Fibroblast of skin of scalp (primary cell): ENCODE measurements at regions not wholly inside any gene's neighbourhood (a gene's known extent, or its start where the extent isn't known, plus 50 kb on each side); places are given as distances from the start of the nearest gene placed in this dataset.

Experiments
- DNase-seq: peaks from one replicate; pipeline ENCODE4 v3.0.0-alpha.2; 2013

DNA sequence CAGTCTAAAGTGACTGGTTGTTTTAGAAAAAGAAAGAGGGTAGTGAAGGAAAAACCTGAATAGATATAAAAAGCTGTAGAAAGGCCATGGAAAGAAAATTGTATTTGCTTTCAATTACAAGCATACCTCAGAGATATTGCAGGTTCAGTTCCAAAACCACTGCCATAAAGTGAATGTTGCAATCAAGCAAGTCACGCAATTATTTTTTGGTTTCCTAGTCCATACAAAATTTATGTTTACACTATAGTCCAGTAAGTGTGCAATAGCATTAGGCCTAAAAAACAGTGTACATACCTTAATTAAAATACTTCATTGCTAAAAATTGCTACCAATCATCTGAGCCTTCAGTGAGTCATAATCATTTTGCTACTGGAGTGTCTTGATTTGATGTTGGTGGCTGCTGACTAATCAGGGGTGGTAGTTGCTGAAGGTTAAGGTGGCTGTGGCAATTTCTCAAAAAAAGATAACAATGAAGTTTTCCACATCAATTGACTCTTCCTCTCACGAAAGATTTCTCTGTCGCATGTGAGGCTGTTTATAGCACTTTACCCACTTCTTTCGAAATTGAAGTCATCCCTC lies 2003.8 kb upstream of the PIK3C3 start:
- DNase-seq, result no peak

DNA sequence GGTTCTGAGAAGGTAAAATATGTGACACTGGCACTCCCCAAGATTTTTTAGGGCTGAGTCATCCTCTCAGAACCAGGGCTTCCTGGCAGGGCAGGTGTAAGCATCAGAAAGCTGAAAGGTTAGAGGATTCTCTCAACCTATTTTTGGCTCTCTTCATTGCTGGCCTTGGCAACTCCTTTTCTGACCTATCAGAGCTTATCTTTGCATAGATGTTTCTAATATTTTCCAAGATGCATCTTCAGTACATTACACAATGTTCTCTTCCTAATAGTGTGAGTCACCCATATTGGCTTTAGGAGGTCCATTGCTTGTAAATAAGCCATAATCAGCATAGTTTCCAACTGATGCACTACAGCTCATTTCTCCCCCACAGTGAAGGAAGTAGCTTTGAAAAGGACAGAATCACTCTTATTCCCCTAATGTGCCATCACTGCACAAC lies 2008.4 kb upstream of the PIK3C3 start:
- DNase-seq, result peak; percentile 72

DNA sequence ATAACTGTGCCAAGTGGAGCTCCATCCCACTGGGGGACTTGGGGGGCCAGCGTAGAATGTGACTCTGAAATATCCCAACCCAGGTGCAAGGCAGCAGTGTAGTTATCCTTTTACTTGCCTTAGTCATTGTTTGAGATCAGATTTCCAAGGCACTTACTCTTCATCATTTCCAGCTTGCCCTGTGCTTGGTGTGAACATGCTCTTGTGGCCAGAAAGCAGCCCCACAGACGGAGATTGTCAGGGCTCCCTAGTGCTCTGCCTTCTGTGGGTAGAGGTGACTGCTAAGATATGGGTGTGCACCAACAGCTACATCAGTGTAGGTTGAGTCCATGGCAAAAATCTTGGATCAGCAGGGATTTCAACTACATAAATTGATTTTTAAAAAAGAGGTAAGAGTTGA lies 2010.0 kb upstream of the PIK3C3 start:
- no peak for DNase-seq

DNA sequence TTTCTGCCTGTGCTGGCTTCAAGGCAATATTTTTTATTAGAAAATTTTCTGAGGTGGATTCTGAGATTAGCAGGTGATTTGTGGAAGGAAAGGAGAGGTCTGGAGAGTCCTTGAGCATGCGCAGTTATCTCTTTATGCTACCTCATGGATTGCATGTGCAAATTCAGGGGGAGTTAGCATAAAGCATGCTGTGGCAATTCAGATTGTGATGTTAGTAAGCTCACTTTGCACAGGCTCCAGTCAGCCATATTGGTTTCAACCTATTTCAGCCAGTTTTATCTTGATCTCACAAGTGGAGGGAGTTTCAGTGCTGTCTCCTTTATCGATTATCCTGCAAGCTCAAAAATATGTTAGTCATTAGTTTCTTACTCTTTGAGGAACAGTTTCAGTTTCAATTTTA lies 2012.3 kb upstream of the PIK3C3 start:
- no peak for DNase-seq

DNA sequence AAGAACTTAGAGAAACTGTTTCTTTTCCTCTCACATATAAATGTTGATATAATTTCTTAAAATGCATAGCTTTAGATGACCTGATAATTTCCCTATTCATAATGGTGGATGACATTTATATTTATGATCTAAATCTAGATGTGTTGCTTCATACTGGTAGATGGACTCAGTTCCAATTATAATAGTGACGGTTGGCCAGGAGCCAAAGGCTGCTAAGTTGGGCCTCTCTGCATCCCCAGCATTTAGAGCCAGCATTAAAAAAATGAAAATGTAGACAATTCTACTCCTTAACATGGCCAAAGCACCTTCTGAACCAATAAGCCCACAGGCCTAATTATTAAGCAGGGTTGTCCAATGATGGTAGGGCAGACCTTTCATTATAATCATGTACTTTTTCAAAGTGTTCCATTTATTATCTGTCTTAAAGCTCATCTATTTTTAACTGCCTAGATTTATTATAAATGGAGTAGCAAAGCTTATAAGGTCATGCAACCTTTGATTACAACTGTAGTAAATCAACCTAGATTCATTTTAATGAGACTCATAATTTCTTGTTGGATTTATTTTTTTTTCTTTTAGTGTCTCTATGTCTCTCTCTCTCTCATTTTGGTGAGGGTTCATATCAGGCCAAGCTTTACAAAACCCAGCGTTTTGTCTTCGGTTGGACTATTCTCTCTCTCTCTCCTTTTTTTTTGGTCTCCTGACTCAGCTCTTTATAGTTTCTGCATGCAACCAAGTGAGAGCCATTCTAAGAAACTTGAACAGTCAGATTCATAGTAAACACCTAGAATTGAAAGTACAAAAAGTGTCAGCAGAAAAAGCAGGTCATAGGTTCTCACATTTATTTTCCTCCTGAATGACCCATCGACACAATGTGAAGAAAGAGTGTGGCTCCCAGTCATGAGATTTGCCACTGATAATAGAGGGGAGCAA lies 2016.1 kb upstream of the PIK3C3 start:
- no peak for DNase-seq

DNA sequence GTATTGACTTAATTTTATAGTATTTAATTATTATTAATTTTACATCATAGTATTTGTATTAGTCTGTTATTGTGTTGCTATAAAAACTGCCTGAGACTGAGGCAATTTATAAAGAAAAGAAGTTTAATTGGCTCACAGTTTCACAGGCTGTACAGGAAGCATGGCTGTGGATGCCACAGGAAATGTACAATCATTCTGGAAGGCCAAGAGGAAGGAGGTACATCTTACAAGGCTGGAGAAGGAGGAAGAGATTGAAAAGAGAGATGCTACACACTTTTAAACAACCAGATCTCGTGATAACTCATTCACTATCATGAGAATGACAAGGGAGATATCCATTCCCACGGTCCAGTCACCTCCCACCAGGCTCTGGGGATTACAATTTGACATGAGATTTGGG lies 2019.4 kb upstream of the PIK3C3 start:
- DNase-seq, result no peak

DNA sequence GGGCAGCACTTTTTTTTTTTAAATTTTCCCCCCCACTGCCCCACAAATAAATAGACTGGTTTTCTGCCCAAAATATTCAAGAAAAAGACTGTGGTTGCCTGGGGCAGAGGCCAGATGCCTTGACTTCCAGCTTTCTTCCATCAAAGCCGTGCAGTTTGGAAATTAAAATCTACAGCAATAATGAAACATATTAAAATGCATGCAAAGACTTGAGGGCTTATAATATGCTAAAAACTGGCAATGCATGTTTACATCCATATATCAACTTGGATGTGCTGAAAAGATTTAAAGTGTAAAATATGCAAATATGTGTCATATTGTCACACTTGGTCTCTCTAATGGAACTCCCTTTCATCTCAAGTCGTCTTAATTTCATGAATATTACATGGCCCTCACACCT lies 2036.2 kb upstream of the PIK3C3 start:
- DNase-seq, result no peak

DNA sequence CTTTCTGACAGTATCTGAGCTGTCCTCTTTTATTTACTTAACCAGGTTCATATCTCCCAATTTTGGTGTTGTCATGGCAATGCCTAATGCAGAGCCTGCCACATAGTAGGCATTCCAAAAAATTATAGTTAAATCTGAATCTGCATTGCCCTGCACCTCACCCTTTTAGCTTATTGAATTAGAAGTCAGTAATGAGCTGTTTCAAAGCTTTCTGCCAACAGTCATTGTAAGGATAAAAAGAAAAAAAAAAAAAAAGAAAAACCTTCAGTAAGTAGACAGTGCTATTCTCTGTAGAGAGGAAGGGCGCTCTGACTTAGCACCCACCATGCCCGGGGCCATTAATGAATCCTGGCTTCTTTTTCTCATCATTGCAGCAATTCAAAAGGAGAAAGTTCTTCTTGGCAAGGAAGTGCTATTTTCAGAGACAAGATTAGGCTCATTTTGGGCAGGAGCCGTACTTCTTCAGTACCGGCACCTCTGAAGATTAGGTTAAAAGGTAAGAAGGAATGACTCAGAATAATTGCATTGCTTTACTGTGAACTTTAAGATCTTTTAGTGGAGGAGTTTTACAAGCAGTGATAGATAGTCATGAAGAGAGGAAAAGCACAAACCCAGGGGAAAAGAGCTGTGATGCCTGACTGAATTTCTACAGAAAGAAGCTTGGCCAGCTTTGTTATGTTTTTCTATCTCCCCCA lies 2041.2 kb upstream of the PIK3C3 start:
- no peak for DNase-seq

DNA sequence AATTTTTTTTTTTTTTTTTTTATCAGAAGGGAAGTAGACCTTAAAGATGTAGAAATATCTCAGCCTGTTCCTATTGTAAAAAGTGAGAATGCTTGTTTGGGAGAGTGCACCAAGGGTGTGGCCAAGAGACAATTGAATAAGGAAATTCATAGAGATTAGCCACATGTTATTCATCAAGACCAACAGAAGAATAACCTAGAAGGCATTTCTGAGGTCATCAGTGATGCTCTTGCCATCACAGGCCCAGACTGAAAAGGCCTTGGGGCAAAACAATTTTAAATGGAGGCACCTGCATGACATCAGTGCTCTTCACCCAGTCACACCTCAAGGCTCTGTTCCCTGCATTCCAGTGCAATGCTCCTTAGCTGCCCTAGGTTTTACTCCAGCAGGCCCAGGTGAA lies 2043.3 kb upstream of the PIK3C3 start:
- DNase-seq, result no peak

DNA sequence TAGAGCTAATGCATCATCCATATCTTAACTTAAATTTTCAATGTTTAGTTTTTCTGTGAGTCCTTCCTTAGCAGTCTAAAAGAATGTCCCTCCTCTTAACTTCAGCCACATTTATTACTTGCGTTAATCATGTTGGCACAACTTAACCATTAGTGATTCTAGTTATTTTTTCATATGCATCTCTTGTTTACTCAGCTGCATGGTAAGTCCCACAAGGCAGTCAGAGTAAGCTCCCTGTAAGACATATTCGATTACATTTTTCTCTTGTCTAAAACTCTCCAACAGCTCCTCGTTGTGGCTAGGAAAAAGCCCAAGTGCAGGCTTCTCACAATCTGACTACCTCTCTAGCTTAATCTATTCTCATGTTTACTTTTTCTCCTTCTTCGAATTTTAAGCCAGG lies 2045.3 kb upstream of the PIK3C3 start:
- DNase-seq, result no peak

DNA sequence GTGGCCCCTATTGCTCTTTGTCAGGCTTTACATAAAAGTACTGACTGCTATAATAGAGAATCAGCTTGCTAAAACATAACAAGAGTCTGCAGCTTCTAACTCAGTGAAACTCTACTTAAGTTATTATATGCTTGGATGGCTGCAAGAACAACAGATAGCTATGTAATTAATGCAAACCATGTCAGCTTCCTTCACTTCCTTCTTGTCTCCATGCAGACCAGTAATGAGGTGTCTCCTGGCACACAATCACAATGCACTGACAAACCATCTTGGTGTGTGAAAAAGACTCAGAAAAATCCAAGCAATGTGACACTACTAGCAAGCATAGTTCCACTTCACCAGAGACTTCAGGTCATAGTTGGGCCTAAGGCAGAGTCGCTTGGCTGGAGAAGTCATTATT lies 2068.9 kb upstream of the PIK3C3 start:
- DNase-seq, result no peak

DNA sequence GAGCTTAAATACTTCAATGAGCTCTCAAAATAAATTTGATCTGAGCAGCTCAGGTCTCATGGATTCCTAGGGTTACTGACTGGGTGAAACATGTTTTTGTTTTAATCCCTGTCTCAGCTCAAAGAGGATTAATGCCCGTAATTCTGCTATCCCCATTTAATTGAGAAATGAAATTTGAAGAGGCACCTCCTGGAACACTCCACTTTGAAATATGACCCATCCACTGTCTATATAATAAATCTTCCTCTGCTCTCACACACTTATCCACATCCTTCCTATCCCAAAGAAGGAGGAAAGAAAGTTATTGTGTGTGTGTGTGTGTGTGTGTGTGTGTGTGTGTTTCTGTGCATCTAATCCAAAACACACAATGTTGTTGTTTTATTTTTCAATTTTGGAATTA lies 2082.4 kb upstream of the PIK3C3 start:
- no peak for DNase-seq

DNA sequence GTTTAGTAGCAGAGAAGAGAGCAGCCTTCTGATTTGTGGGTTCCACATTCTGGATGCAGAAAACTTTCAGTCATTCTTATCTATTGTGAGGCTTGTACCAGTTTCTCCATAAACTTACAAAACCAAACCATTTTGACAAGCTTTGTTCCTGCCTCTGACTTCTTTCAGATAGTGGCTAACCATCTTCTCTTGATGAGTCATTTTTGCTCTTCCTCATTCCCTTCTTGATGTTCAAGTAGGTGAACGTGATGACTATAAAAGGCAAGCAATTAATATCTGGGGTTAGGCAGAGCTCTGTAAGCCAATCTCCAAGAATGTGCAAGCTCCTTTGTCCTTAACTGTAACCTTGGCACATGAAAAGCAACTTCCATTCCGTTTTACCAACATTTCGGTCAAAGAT lies 2083.1 kb upstream of the PIK3C3 start:
- DNase-seq, result no peak

DNA sequence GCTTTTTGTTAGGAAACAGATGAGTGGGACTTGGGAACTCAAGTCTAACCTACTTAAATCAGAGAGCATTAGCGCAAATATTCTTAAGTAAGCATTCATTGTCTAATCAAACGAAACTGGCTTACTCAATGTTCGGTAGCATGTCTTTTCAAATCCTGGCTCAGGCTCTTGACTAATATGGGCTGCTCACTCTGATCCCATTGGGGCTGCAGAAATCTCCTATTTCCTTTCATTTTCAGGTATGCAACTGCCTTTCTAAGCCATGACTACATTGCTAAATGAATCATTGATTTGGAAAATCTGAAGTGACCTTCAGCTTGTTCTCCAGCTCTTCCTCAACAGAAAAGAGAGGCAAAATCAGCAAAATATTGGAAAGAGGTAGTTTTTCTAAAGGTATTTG lies 2084.4 kb upstream of the PIK3C3 start:
- DNase-seq, result no peak

DNA sequence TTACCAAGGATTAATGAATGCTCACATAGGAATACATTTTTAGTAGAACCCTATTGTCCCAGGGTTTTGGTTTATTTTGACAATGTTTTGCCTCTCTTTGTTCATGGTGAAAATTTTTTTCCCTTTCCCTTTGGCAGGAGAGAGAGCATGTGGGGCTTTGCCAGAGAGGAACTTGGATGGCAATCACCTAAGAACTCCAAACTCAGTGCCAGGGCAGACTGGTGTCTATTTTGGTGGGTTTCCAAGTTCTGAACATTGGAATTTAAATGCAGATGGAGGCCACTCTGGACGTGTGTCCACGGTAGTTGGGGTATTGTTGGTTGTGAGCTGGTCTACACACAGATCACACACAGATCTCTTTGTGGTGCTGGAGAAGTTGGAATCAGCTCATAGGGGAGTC lies 2091.1 kb upstream of the PIK3C3 start:
- no peak for DNase-seq

DNA sequence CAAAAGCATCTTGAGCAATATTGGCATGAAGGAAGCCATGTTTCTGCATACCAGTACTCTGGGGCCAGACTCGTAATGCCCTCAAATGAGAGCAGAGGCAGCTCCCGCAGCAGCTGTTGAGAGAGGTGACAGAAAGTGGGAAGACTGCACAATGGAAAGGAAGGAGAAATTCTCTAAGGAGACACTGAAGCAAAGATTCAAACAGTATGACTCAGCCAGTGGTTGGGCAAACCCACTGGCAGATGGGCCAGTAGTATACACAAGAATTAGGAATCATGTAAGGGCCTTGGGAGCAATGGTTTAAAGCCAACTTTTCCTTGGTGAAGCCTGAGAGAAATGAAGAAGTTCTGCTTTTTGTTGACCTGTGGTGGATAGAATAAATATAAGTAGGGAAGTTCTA lies 2092.7 kb upstream of the PIK3C3 start:
- DNase-seq, result no peak

DNA sequence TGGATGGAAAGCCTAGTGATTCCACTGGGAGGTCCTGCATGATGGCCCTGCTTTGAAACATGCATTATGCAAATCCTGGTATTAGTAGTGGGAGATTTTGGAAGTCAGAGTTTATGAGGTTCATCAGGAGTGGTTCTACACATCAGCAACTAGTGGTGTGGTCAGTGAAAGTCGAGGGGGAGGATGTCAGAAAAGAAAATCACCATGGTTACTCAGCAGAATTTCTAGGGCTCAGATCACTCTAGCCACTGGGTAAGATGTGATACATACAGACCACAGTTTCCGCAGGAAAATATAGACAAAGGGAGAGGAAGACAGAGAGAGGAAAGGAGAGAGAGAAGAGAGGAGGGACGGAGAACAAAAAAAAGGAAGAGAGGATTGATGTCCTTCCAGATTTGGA lies 2100.7 kb upstream of the PIK3C3 start:
- no peak for DNase-seq

DNA sequence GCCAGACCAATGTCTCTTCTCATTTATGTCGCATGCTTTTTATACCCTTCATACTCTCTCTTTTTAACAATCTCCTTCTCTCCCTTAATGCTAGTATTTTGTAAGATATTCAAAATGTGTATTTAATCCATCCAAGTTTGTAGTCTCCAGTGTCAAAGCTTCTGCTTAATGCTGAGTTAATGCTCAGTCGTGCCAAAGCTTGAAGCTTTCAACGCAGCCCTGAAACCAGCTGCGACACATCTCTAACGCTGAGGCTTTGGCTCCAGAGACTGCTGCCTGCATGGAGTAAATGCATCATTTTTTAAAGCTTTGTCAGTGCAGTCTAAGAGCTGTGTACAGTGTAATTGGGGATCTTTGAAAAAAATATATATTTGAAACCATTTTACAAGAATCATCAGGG lies 2108.8 kb upstream of the PIK3C3 start:
- DNase-seq, result no peak

DNA sequence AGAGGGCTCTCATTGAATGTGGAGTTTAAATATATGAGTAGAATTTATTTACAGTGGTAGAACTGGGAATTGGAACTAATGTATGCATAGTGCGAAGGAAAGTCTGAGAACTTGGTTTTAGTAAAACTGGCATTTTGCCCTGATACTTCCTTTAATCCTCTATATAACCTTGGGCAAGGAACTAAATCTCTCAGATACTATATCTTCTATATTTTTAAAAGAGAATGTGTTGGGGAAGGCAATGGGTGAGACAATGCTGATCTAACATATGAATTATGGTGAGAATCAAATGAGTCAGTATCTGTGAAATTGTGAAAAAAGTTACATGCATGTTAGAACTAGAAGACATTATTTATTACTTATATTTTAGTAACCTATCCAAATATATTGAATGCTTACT lies 2109.4 kb upstream of the PIK3C3 start:
- DNase-seq, result no peak

DNA sequence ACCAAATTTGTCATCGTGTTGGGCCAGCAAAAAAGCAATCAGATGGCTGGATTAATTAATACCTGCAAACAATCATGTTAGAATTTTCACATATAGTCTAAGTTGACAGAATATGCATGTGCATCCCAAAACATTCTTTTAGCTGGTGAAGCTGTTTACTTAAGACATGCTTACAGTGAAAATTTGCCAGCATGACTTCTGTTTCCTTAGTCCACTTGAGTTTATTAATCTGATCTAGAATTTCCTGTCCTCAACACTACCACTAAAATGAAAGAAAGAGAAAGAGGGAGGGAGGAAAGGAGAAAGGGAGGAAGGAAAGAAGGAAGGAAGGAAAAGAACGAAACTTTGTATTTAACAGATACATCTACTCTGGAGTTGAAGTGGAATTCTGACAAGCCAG lies 2109.9 kb upstream of the PIK3C3 start:
- DNase-seq, result no peak

DNA sequence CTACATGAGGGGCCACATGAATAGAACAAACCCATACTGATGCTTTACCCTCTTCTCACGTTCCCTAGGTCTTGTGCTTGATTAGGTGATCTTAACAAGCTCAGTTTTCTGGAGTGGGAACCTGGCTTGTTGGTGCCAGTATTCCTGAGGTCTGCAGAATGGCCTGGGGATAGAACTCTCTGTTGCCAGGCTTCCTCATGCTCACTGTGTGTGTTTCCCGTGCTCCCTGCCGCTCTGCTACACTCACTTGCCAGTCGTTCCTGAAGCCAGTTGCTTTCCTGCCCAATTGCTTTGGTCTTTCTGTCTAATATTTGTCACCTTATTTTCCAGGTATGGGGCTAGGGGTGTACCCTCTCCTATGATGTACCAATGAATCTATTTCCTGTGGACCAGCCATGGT lies 2111.5 kb upstream of the PIK3C3 start:
- DNase-seq, result no peak

DNA sequence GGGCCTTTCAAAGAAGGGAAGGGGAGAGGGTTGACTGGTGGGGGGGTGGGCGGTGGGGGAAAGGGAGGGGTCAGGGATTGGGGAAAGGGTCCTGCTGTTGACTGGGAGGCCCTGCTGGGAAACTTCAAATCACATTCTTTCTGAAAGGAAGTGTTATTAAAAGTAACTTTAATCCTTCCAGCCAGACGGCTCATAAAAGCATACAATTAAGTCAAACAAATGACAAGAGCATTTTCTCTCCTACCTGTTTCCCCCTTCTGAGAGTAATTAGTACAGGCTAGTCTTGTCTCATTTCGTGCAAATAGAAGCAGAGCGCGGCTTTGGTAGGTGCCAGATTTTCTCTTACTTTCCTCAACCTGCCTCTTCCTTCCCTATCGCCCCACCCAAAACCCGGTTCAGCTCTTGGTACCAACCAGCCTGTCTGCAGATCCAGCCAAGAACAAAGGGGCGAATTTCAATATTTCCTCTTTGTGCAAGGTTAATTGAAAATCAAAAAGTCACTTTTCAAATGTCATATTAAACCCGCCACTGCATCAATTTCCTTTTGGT lies 2112.6 kb upstream of the PIK3C3 start:
- no peak for DNase-seq
